ENCODE measurements at regions not wholly inside any gene's neighbourhood (a gene's known extent, or its start where the extent isn't known, plus 50 kb on each side); places are given as distances from the start of the nearest gene placed in this dataset.

DNA sequence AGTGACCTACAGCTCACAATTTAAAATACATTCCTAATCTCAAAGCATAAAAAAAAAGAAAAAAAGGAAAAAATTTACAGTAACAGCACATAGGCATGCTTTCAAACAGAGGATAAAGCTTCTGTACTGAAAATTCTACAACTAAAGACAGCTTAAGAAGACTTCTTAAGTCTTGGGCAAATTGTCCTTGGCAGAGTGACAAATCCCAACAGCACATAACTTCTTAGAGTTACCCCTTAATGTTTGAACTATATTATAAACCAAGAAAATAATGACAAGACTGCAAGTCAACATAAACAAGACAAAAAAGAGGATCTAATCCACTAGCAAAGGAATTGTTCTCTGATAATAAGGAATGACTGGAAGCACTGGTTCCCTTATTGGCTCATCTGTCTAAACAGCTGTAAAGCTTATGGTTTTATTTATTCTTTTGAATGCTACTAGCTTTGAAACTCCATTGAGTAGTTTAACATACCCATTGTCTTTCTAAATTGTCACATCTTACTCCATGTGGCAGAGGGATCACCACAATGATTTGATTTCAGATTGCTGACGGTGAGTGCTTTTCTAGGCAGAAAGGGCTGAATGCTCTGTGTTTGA, 1576.8 kb upstream of the GOT2 start:
- H3K36me3 ChIP-seq, result no peaks in the 10 kb centered on the region
- H3K4me1 ChIP-seq, result no peaks in the 10 kb centered on the region

GRCh38 chr16:60304720-60305119, 1570.6 kb upstream of the GOT2 start:
- Histone ChIP-seq H3K4me3 (no peak overlapping the region), H3K27ac (no peak overlapping the region), H3K9me3 (no peaks in the 10 kb centered on the region), H3K4me1 (no peaks in the 10 kb centered on the region), H3K36me3 (no peaks in the 10 kb centered on the region), H3K27me3 (no peaks in the 10 kb centered on the region)
- no peak for TF ChIP-seq CTCF (IDR thresholded peaks at IDR 0.05)
- no peak for DNase-seq (ENCODE audit: low spot score)

More for the DNA sequence above, 1576.8 kb upstream of the GOT2 start:
- TF ChIP-seq CTCF (IDR thresholded peaks at IDR 0.05), result no peak
- H3K9me3 ChIP-seq, result no peaks in the 10 kb centered on the region
- DNase-seq (ENCODE audit: low spot score), result no peak
- no peak overlapping the region for H3K4me3 ChIP-seq
- H3K27ac ChIP-seq, result no peak overlapping the region
- H3K27me3 ChIP-seq, result no peaks in the 10 kb centered on the region

GRCh38 chr16:60304066-60304465, 1570.0 kb upstream of the GOT2 start:
- no peak overlapping the region for H3K27ac ChIP-seq
- H3K4me1 ChIP-seq, result no peaks in the 10 kb centered on the region
- H3K4me3 ChIP-seq, result no peak overlapping the region
- no peaks in the 10 kb centered on the region for H3K9me3 ChIP-seq
- H3K27me3 ChIP-seq, result no peaks in the 10 kb centered on the region
- TF ChIP-seq CTCF (IDR thresholded peaks at IDR 0.05), result no peak
- H3K36me3 ChIP-seq, result no peaks in the 10 kb centered on the region
- DNase-seq (ENCODE audit: low spot score), result no peak

DNA sequence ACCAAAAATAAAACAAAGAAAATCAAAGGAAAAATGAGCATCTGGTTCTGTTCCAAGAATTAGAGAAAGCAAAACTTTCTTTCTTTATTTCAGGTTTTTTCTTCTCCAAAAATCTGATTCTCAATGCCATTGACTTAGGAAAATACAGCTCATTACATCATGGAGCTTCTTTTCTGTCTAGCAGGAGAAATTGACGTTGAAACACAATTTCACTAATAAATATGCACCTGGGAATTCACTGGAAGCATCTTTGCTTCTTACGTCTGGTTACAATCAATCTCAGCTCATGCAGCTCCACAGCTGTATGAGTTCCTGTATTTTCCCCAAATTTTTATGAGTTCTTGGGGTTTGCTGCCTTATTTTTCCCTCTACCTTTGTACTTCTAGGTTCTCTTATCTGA, 1568.6 kb upstream of the GOT2 start:
- H3K27me3 ChIP-seq, result no peaks in the 10 kb centered on the region
- H3K36me3 ChIP-seq, result no peaks in the 10 kb centered on the region
- H3K4me1 ChIP-seq, result no peaks in the 10 kb centered on the region
- H3K9me3 ChIP-seq, result no peaks in the 10 kb centered on the region
- no peak overlapping the region for H3K27ac ChIP-seq
- no peak for DNase-seq (ENCODE audit: low spot score)
- H3K4me3 ChIP-seq, result no peak overlapping the region
- no peak for TF ChIP-seq CTCF (IDR thresholded peaks at IDR 0.05)

DNA sequence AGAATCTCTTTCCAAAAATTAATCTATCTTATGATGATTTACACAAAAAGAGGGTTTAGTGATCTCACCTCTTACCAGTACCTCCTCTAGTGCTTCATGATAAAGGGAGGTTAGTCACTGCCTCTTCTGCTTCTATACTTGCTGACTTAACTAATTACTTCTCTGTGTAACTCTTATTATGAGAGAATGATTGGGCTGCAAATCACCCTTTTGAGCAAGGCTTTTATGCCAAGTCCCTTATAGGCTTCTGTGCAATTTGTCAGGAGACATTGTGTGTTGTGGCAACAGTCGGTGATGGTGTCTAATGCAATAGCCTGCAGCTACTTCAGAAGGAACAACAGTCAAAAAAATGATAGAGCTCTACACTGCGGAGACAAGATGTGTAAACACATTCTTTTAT, 1568.1 kb upstream of the GOT2 start:
- H3K4me1 ChIP-seq, result no peaks in the 10 kb centered on the region
- H3K9me3 ChIP-seq, result no peaks in the 10 kb centered on the region
- no peaks in the 10 kb centered on the region for H3K36me3 ChIP-seq
- no peaks in the 10 kb centered on the region for H3K27me3 ChIP-seq
- no peak overlapping the region for H3K27ac ChIP-seq
- no peak for DNase-seq (ENCODE audit: low spot score)
- H3K4me3 ChIP-seq, result no peak overlapping the region
- TF ChIP-seq CTCF (IDR thresholded peaks at IDR 0.05), result no peak

- no peaks in the 10 kb centered on the region for H3K36me3 ChIP-seq
- DNase-seq (ENCODE audit: low spot score), result no peak
- H3K9me3 ChIP-seq, result no peaks in the 10 kb centered on the region
- no peaks in the 10 kb centered on the region for H3K4me1 ChIP-seq
- no peaks in the 10 kb centered on the region for H3K27me3 ChIP-seq
- no peak overlapping the region for H3K27ac ChIP-seq
- no peak for TF ChIP-seq CTCF (IDR thresholded peaks at IDR 0.05)
- no peak overlapping the region for H3K4me3 ChIP-seq
These were observed 1565.2 kb upstream of the GOT2 start for GRCh38 chr16:60299241-60299776.
